T1000 (cell line): ENCODE measurements at regions not wholly inside any gene's neighbourhood (a gene's known extent, or its start where the extent isn't known, plus 50 kb on each side); places are given as distances from the start of the nearest gene placed in this dataset.

Experiments
- DNase-seq: peaks from one replicate; lab custom pipeline; 2025; ENCODE audit warnings: mixed read lengths; lab: John Stamatoyannopoulos, UW

- no peak for DNase-seq
Measured at GRCh38 chr11:69413993-69414392, 67.5 kb upstream of the LINC01488 start.

GRCh38 chr11:69414773-69415187, 66.7 kb upstream of the LINC01488 start:
- no peak for DNase-seq

- DNase-seq: no peak
Measured at GRCh38 chr11:69415411-69416142, 65.9 kb upstream of the LINC01488 start.

- DNase-seq: no peak
Measured at GRCh38 chr11:69416143-69416515, 65.3 kb upstream of the LINC01488 start.

- no peak for DNase-seq
Measured at GRCh38 chr11:69416762-69417698, 64.4 kb upstream of the LINC01488 start.

- no peak for DNase-seq
Measured at GRCh38 chr11:69417699-69418085, 63.8 kb upstream of the LINC01488 start.

- DNase-seq: no peak
Measured at GRCh38 chr11:69418576-69419296, 62.7 kb upstream of the LINC01488 start.

- no peak for DNase-seq
Measured at GRCh38 chr11:69419662-69420395, 61.6 kb upstream of the LINC01488 start.

GRCh38 chr11:69422645-69423044, 58.8 kb upstream of the LINC01488 start:
- DNase-seq: no peak

- no peak for DNase-seq
Measured at GRCh38 chr11:69423181-69423580, 58.3 kb upstream of the LINC01488 start.

- DNase-seq: no peak
Measured at GRCh38 chr11:69423611-69424385, 57.7 kb upstream of the LINC01488 start.

GRCh38 chr11:69424748-69425147, 56.7 kb upstream of the LINC01488 start:
- DNase-seq: no peak

- DNase-seq: no peak
Measured at GRCh38 chr11:69425444-69425843, 56.0 kb upstream of the LINC01488 start.

- DNase-seq: no peak
Measured at GRCh38 chr11:69425895-69426544, 55.4 kb upstream of the LINC01488 start.

GRCh38 chr11:69427337-69427736, 54.1 kb upstream of the LINC01488 start:
- DNase-seq: no peak

GRCh38 chr11:69427906-69428880, 53.3 kb upstream of the LINC01488 start:
- no peak for DNase-seq

GRCh38 chr11:69429716-69430491, 51.6 kb upstream of the LINC01488 start:
- DNase-seq: no peak

- DNase-seq: peak; percentile 45
Measured at GRCh38 chr11:69430566-69430965, 50.9 kb upstream of the LINC01488 start.
